ENCODE measurements at regions not wholly inside any gene's neighbourhood (a gene's known extent, or its start where the extent isn't known, plus 50 kb on each side); places are given as distances from the start of the nearest gene placed in this dataset.

- no peaks in the 10 kb centered on the region for H3K36me3 ChIP-seq
- TF ChIP-seq POLR2A (IDR thresholded peaks at IDR 0.05) (no peak), CTCF (IDR thresholded peaks at IDR 0.05) (no peak)
- H3K4me1 ChIP-seq = peaks cover 0 to 3% (median 0%) of the 10 kb centered on the region in 3 donors
- H3K9me3 ChIP-seq = no peaks in the 10 kb centered on the region
- no peak overlapping the region for H3K27ac ChIP-seq
- H3K4me3 ChIP-seq = no peak overlapping the region
- 50 to 57% methylated on average over 4 to 5 of the region's 7 CpGs for WGBS, 2 donors
- no peak for DNase-seq
- H3K27me3 ChIP-seq = peaks cover 0 to 5% (median 0%) of the 10 kb centered on the region in 4 donors
- intact Hi-C loops (cut with DNase I) = no loop called here
These were observed 214.8 kb downstream of the SP3 start for GRCh38 chr2:173750353-173750801.

GRCh38 chr2:173750831-173751230, 214.3 kb downstream of the SP3 start:
- peaks cover 0 to 3% (median 0%) of the 10 kb centered on the region in 3 donors for H3K4me1 ChIP-seq
- TF ChIP-seq POLR2A (IDR thresholded peaks at IDR 0.05) (no peak), CTCF (IDR thresholded peaks at IDR 0.05) (no peak)
- 73 to 74% methylated on average over 4 of the region's 4 CpGs for WGBS, 2 donors
- H3K4me3 ChIP-seq = no peak overlapping the region
- H3K9me3 ChIP-seq = no peaks in the 10 kb centered on the region
- H3K27ac ChIP-seq = no peak overlapping the region
- peaks cover 0 to 5% (median 0%) of the 10 kb centered on the region in 4 donors for H3K27me3 ChIP-seq
- no peaks in the 10 kb centered on the region for H3K36me3 ChIP-seq
- DNase-seq = no peak
- intact Hi-C loops (cut with DNase I) = no loop called here

GRCh38 chr2:173751245-173751975, 213.8 kb downstream of the SP3 start:
- no peak for TF ChIP-seq POLR2A (IDR thresholded peaks at IDR 0.05)
- no peak for TF ChIP-seq CTCF (IDR thresholded peaks at IDR 0.05)
- H3K36me3 ChIP-seq = no peaks in the 10 kb centered on the region
- no peaks in the 10 kb centered on the region for H3K9me3 ChIP-seq
- intact Hi-C loops (cut with DNase I) = no loop called here
- H3K27me3 ChIP-seq = peaks cover 0 to 5% (median 0%) of the 10 kb centered on the region in 4 donors
- no peak for DNase-seq
- H3K4me1 ChIP-seq = peaks cover 0 to 3% (median 0%) of the 10 kb centered on the region in 3 donors
- H3K27ac ChIP-seq = no peak overlapping the region
- 84 to 87% methylated on average over 9 of the region's 9 CpGs for WGBS, 2 donors
- H3K4me3 ChIP-seq = no peak overlapping the region

- Histone ChIP-seq H3K27ac (no peak overlapping the region), H3K9me3 (no peaks in the 10 kb centered on the region), H3K4me3 (no peak overlapping the region), H3K4me1 (peaks cover 0 to 3% (median 0%) of the 10 kb centered on the region in 3 donors), H3K27me3 (no peaks in the 10 kb centered on the region), H3K36me3 (no peaks in the 10 kb centered on the region)
- TF ChIP-seq POLR2A (IDR thresholded peaks at IDR 0.05) (no peak), CTCF (IDR thresholded peaks at IDR 0.05) (peak in 2 of 6 experiments; percentile 32 to 48)
- no peak for DNase-seq
- intact Hi-C loops (cut with DNase I) = no loop called here
- WGBS, 2 donors = 25 to 38% methylated on average over 1 of the region's 1 CpG
These were observed 213.0 kb downstream of the SP3 start for GRCh38 chr2:173752152-173752551.

- Histone ChIP-seq H3K9me3 (no peaks in the 10 kb centered on the region), H3K27ac (no peak overlapping the region), H3K36me3 (no peaks in the 10 kb centered on the region), H3K27me3 (no peaks in the 10 kb centered on the region), H3K4me1 (peaks cover 0 to 3% (median 0%) of the 10 kb centered on the region in 3 donors), H3K4me3 (no peak overlapping the region)
- DNase-seq = no peak
- WGBS, 2 donors = 83 to 91% methylated on average over 4 to 5 of the region's 5 CpGs
- TF ChIP-seq POLR2A (IDR thresholded peaks at IDR 0.05) = no peak
- no peak for TF ChIP-seq CTCF (IDR thresholded peaks at IDR 0.05)
- intact Hi-C loops (cut with DNase I) = no loop called here
These were observed 211.7 kb downstream of the SP3 start for GRCh38 chr2:173753441-173753840.
